ENCODE measurements at regions not wholly inside any gene's neighbourhood (a gene's known extent, or its start where the extent isn't known, plus 50 kb on each side); places are given as distances from the start of the nearest gene placed in this dataset.

DNA sequence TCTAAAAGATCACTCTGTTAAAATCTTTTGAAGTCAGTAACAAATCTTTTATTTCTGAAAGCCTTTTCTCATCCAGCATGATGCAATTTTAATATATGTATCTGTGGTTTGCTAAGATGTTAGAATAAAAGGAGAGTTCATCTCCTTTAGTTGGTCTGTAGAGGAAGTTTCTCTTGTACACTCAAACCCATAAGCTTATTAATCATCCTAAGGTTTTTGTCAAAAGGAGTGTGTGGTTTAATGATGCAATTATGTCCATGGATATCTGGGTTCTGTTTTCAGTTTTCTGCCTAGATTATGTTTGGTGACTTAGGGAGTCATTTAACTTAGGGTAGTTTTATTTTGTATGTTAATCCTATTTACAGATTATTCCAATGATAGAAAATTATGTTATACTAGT lies 52.1 kb upstream of the NDST4 start:
- DNase-seq, result no peak
